Natural killer cell (primary cell): ENCODE measurements at regions not wholly inside any gene's neighbourhood (a gene's known extent, or its start where the extent isn't known, plus 50 kb on each side); places are given as distances from the start of the nearest gene placed in this dataset.

Source experiments
- ATAC-seq, 3 donors: fragments of 150-1000 bp in 2 of 3; fragments of 200-7000 bp in 1 of 3; cut with Tn5 transposase; 1 replicate in 1 of 3; 2 replicates in 2 of 3; pipeline ENCODE4 v1.10.0; 2021; ENCODE audit warnings: mild to moderate bottlenecking in 2 of 3, moderate library complexity in 2 of 3
- DNase-seq, 2 donors: peaks; one replicate each; pipeline versions ENCODE4 v3.0.0 to v3.0.0-alpha.2; 2013 to 2021; ENCODE audit warnings: mixed read lengths in 1 of 2
- H3K27ac ChIP-seq: one replicate; pipeline ENCODE4 v1.5.1; 2013; ENCODE audit warnings: mild to moderate bottlenecking, low read length
- H3K27me3 ChIP-seq: one replicate; pipeline ENCODE4 v1.6.1; 2013; ENCODE audit warnings: low read length; ENCODE audit not compliant: control insufficient read depth, insufficient read depth
- H3K36me3 ChIP-seq: one replicate; pipeline ENCODE4 v1.6.1; 2013; ENCODE audit warnings: low read length; ENCODE audit not compliant: control insufficient read depth, insufficient read depth
- H3K4me1 ChIP-seq: one replicate; pipeline ENCODE4 v1.6.1; 2013; ENCODE audit warnings: low read length; ENCODE audit not compliant: control insufficient read depth, insufficient read depth
- H3K4me3 ChIP-seq: one replicate; pipeline ENCODE4 v1.5.1; 2013; ENCODE audit warnings: low read length
- H3K9me3 ChIP-seq: one replicate; pipeline ENCODE4 v1.6.1; 2013; ENCODE audit warnings: low read length; ENCODE audit not compliant: control insufficient read depth, insufficient read depth
- H3K27ac Mint-ChIP-seq, 2 donors: one replicate each; pipeline ENCODE4 v1.8.0; 2022; ENCODE audit warnings: mild to moderate bottlenecking in 2 of 2, mixed read lengths in 2 of 2, moderate library complexity in 1 of 2
- H3K27me3 Mint-ChIP-seq, 2 donors: one replicate each; pipeline ENCODE4 v1.8.0; 2022; ENCODE audit warnings: low read depth in 2 of 2, mixed read lengths in 2 of 2
- H3K36me3 Mint-ChIP-seq: one replicate; pipeline ENCODE4 v1.8.0; 2022; ENCODE audit warnings: mixed read lengths
- H3K4me1 Mint-ChIP-seq, 2 donors: one replicate each; pipeline ENCODE4 v1.8.0; 2022; ENCODE audit warnings: mixed read lengths in 2 of 2
- H3K4me3 Mint-ChIP-seq: one replicate; pipeline ENCODE4 v1.8.0; 2022; ENCODE audit warnings: mild to moderate bottlenecking, moderate library complexity, mixed read lengths
- H3K9me3 Mint-ChIP-seq, 2 donors: one replicate each; pipeline ENCODE4 v1.8.0; 2022; ENCODE audit warnings: mixed read lengths in 2 of 2
- CTCF ChIP-seq: fragments of 200-600 bp; IDR thresholded peaks from one replicate; pipeline ENCODE4 v1.8.0; 2022; ENCODE audit warnings: antibody characterized with exemption
- WGBS: methylation state at CpG from one replicate; pipeline ENCODE4 v1.1.7; 2013; ENCODE audit warnings: missing lambda C conversion rate; ENCODE audit not compliant: insufficient coverage; 5-methylcytosine and 5-hydroxymethylcytosine counted together
- intact Hi-C: fragments of 100-400 bp; cut with micrococcal nuclease; formaldehyde crosslinking; loops from one replicate; pipeline ENCODE4 v1.14.2; 2022

- Mint-ChIP-seq H3K4me3 (no peak overlapping the region), H3K9me3 (peaks cover 3 to 4% of the 10 kb centered on the region in 2 donors), H3K27me3 (peaks cover 0 to 10% of the 10 kb centered on the region in 2 donors), H3K4me1 (peaks cover 30 to 34% of the 10 kb centered on the region in 2 donors), H3K36me3 (peaks cover 8% of the 10 kb centered on the region), H3K27ac (no peak overlapping the region)
- no peaks in the 10 kb centered on the region for H3K36me3 ChIP-seq
- no peak for ATAC-seq
- H3K27me3 ChIP-seq: no peaks in the 10 kb centered on the region
- H3K9me3 ChIP-seq: no peaks in the 10 kb centered on the region
- H3K27ac ChIP-seq: no peak overlapping the region
- DNase-seq: no peak
- no peak for TF ChIP-seq CTCF
- 90% methylated on average over 1 of the region's 1 CpG for WGBS
- H3K4me3 ChIP-seq: no peak overlapping the region
- intact Hi-C loops: no loop called here
- H3K4me1 ChIP-seq: peaks cover 2% of the 10 kb centered on the region
These were observed 226.5 kb downstream of the NEBL start for GRCh38 chr10:20670579-20670978.

GRCh38 chr10:20668985-20669384 lies 228.1 kb downstream of the NEBL start:
- peaks cover 8% of the 10 kb centered on the region for H3K36me3 Mint-ChIP-seq
- peak overlapping the region; percentile 82 to 87 for H3K27ac Mint-ChIP-seq

GRCh38 chr10:20662742-20663141 lies 234.4 kb downstream of the NEBL start:
- 100% methylated on average over 3 of the region's 3 CpGs for WGBS
- no peak for TF ChIP-seq CTCF
- H3K4me3 ChIP-seq: no peak overlapping the region
- no peaks in the 10 kb centered on the region for H3K27me3 ChIP-seq
- Mint-ChIP-seq H3K36me3 (peaks cover 8% of the 10 kb centered on the region), H3K9me3 (peaks cover 0 to 3% of the 10 kb centered on the region in 2 donors), H3K27ac (no peak overlapping the region), H3K4me3 (no peak overlapping the region), H3K27me3 (peaks cover 0 to 2% of the 10 kb centered on the region in 2 donors), H3K4me1 (peaks cover 9 to 23% of the 10 kb centered on the region in 2 donors)
- ATAC-seq: no peak
- no peaks in the 10 kb centered on the region for H3K4me1 ChIP-seq
- no peaks in the 10 kb centered on the region for H3K36me3 ChIP-seq
- H3K9me3 ChIP-seq: peaks cover 5% of the 10 kb centered on the region
- no peak for DNase-seq
- no peak overlapping the region for H3K27ac ChIP-seq
- intact Hi-C loops: no loop called here

More at GRCh38 chr10:20668985-20669384, 228.1 kb downstream of the NEBL start:
- Histone ChIP-seq H3K4me3 (no peak overlapping the region), H3K36me3 (no peaks in the 10 kb centered on the region), H3K9me3 (no peaks in the 10 kb centered on the region), H3K27me3 (no peaks in the 10 kb centered on the region), H3K27ac (no peak overlapping the region), H3K4me1 (peaks cover 2% of the 10 kb centered on the region)
- peaks cover 3 to 4% of the 10 kb centered on the region in 2 donors for H3K9me3 Mint-ChIP-seq
- no peak for TF ChIP-seq CTCF
- ATAC-seq (peak; percentile 30 to 83 (median 64)), DNase-seq (no peak)
- intact Hi-C loops: no loop called here
- H3K27me3 Mint-ChIP-seq: peaks cover 2 to 10% of the 10 kb centered on the region in 2 donors
- no peak overlapping the region for H3K4me3 Mint-ChIP-seq
- peaks cover 30 to 34% of the 10 kb centered on the region in 2 donors for H3K4me1 Mint-ChIP-seq

- Histone ChIP-seq H3K27ac (no peak overlapping the region), H3K4me1 (no peaks in the 10 kb centered on the region), H3K36me3 (no peaks in the 10 kb centered on the region), H3K4me3 (no peak overlapping the region), H3K9me3 (peaks cover 5% of the 10 kb centered on the region), H3K27me3 (no peaks in the 10 kb centered on the region)
- ATAC-seq: no peak
- peaks cover 0 to 3% of the 10 kb centered on the region in 2 donors for H3K9me3 Mint-ChIP-seq
- H3K36me3 Mint-ChIP-seq: peaks cover 8% of the 10 kb centered on the region
- DNase-seq: no peak
- no peak for TF ChIP-seq CTCF
- H3K4me3 Mint-ChIP-seq: no peak overlapping the region
- no peak overlapping the region for H3K27ac Mint-ChIP-seq
- H3K4me1 Mint-ChIP-seq: peaks cover 9 to 18% of the 10 kb centered on the region in 2 donors
- intact Hi-C loops: no loop called here
- H3K27me3 Mint-ChIP-seq: peaks cover 0 to 4% of the 10 kb centered on the region in 2 donors
- WGBS: 80% methylated on average over 2 of the region's 2 CpGs
These were observed 237.9 kb downstream of the NEBL start for GRCh38 chr10:20659225-20659624.
